HEK293T (cell line): ENCODE measurements at regions not wholly inside any gene's neighbourhood (a gene's known extent, or its start where the extent isn't known, plus 50 kb on each side); places are given as distances from the start of the nearest gene placed in this dataset.

Experiments used
- CTCF ChIA-PET: fragments of 350-600 bp; formaldehyde crosslinking; extraction: SDS; loops from one replicate; lab custom pipeline; 2021; ENCODE audit warnings: antibody characterized with exemption, inconsistent platforms; lab: Yijun Ruan, JAX
- POLR2A ChIA-PET: fragments of 350-600 bp; formaldehyde crosslinking; extraction: SDS; loops from one replicate; lab custom pipeline; 2020; ENCODE audit warnings: antibody characterized with exemption, inconsistent platforms; lab: Yijun Ruan, JAX
- DNase-seq: peaks from one replicate; pipeline ENCODE4 v3.0.0; 2012; ENCODE audit warnings: mixed read lengths; ENCODE audit errors: extremely low spot score
- ARNT ChIP-seq: fragments of 450-650 bp; IDR thresholded peaks from 2 replicates; pipeline ENCODE4 v1.6.1; 2017; ENCODE audit warnings: mild to moderate bottlenecking
- BHLHE40 ChIP-seq: fragments of 450-650 bp; IDR thresholded peaks from 2 replicates; pipeline ENCODE4 v1.6.1; 2016; ENCODE audit warnings: mild to moderate bottlenecking, moderate library complexity, borderline replicate concordance
- CTBP1 ChIP-seq: fragments of 450-650 bp; IDR thresholded peaks from 2 replicates; pipeline ENCODE4 v1.6.1; 2016; ENCODE audit warnings: borderline replicate concordance
- ELF4 ChIP-seq: fragments of 450-650 bp; IDR thresholded peaks from 2 replicates; pipeline ENCODE4 v1.6.1; 2017; ENCODE audit warnings: antibody characterized with exemption
- FOXA1 ChIP-seq: fragments of 450-650 bp; IDR thresholded peaks from 2 replicates; pipeline ENCODE4 v1.6.1; 2016; ENCODE audit warnings: mild to moderate bottlenecking
- FOXK2 ChIP-seq: fragments of 450-650 bp; IDR thresholded peaks from 2 replicates; pipeline ENCODE4 v1.6.1; 2016; ENCODE audit warnings: mild to moderate bottlenecking
- FOXM1 ChIP-seq: fragments of 450-650 bp; IDR thresholded peaks from 2 replicates; pipeline ENCODE4 v1.6.1; 2017; ENCODE audit warnings: mild to moderate bottlenecking, borderline replicate concordance
- HDGF ChIP-seq: fragments of 450-650 bp; IDR thresholded peaks from 2 replicates; pipeline ENCODE4 v1.6.1; 2017; ENCODE audit warnings: antibody characterized with exemption, borderline replicate concordance
- L3MBTL2 ChIP-seq: fragments of 450-650 bp; conservative IDR thresholded peaks from 2 replicates; pipeline ENCODE4 v1.6.1; 2016; ENCODE audit warnings: mild to moderate bottlenecking
- LEF1 ChIP-seq: fragments of 450-650 bp; IDR thresholded peaks from 2 replicates; pipeline ENCODE4 v1.6.1; 2017; ENCODE audit warnings: mild to moderate bottlenecking, borderline replicate concordance
- NFRKB ChIP-seq: fragments of 450-650 bp; IDR thresholded peaks from 2 replicates; pipeline ENCODE4 v1.6.1; 2016; ENCODE audit warnings: mild to moderate bottlenecking, moderate library complexity
- PKNOX1 ChIP-seq: fragments of 450-650 bp; IDR thresholded peaks from 2 replicates; pipeline ENCODE4 v1.6.1; 2016
- SP1 ChIP-seq: fragments of 450-650 bp; IDR thresholded peaks from 2 replicates; pipeline ENCODE4 v1.6.1; 2017
- SUZ12 ChIP-seq: fragments of 450-650 bp; IDR thresholded peaks from 2 replicates; pipeline ENCODE4 v1.6.1; 2016; ENCODE audit warnings: mild to moderate bottlenecking
- TARDBP ChIP-seq: fragments of 450-650 bp; IDR thresholded peaks from 2 replicates; pipeline ENCODE4 v1.6.1; 2016
- ZNF384 ChIP-seq: fragments of 450-650 bp; IDR thresholded peaks from 2 replicates; pipeline ENCODE4 v1.6.1; 2016

- ChIA-PET CTCF (no interaction called here), POLR2A (no interaction called here)
- no peak for DNase-seq
- TF ChIP-seq FOXA1 (no peak), FOXK2 (no peak), FOXM1 (no peak), L3MBTL2 (no peak), ZNF384 (no peak), NFRKB (no peak), ARNT (no peak), LEF1 (no peak), ELF4 (no peak), SP1 (no peak), BHLHE40 (no peak), CTBP1 (no peak), TARDBP (no peak), SUZ12 (no peak)
These were observed 56.3 kb downstream of the SOX14 start for GRCh38 chr3:137820366-137820765.

GRCh38 chr3:137835096-137835495 is 71.0 kb downstream of the SOX14 start:
- DNase-seq, result no peak
- TF ChIP-seq FOXA1 (no peak), CTBP1 (no peak)
- ChIA-PET POLR2A (no interaction called here), CTCF (no interaction called here)

- CTCF ChIA-PET, result no interaction called here
- TF ChIP-seq SP1, result no peak
- no peak for TF ChIP-seq BHLHE40
- no peak for DNase-seq
- POLR2A ChIA-PET, result no interaction called here
These were observed 81.1 kb downstream of the SOX14 start for GRCh38 chr3:137845194-137845593.

GRCh38 chr3:137845666-137846065 is 81.6 kb downstream of the SOX14 start:
- CTCF ChIA-PET, result no interaction called here
- DNase-seq, result no peak
- POLR2A ChIA-PET, result no interaction called here
- TF ChIP-seq SUZ12 (no peak), ELF4 (no peak), NFRKB (no peak), FOXK2 (no peak), TARDBP (no peak), FOXM1 (no peak)

- TF ChIP-seq NFRKB (no peak), TARDBP (no peak), ARNT (no peak), LEF1 (no peak), ELF4 (no peak), L3MBTL2 (no peak), FOXM1 (no peak), PKNOX1 (no peak), FOXA1 (no peak), HDGF (no peak), CTBP1 (no peak), ZNF384 (no peak)
- POLR2A ChIA-PET, result no interaction called here
- CTCF ChIA-PET, result no interaction called here
- DNase-seq, result no peak
These were observed 88.3 kb downstream of the SOX14 start for GRCh38 chr3:137852391-137852830.

GRCh38 chr3:137854533-137855261 is 90.6 kb downstream of the SOX14 start:
- DNase-seq, result no peak
- ChIA-PET POLR2A (no interaction called here), CTCF (no interaction called here)
- TF ChIP-seq FOXM1 (no peak), NFRKB (no peak), PKNOX1 (no peak), LEF1 (no peak), ZNF384 (no peak), HDGF (no peak), FOXA1 (no peak), TARDBP (no peak)

GRCh38 chr3:137866001-137866400 is 101.9 kb downstream of the SOX14 start:
- ChIA-PET POLR2A (no interaction called here), CTCF (no interaction called here)
- no peak for DNase-seq
- TF ChIP-seq HDGF (no peak), CTBP1 (no peak), FOXM1 (no peak), BHLHE40 (no peak), ARNT (no peak), SP1 (no peak), PKNOX1 (no peak), NFRKB (no peak), FOXK2 (no peak), L3MBTL2 (no peak), SUZ12 (no peak), TARDBP (no peak), ELF4 (no peak), LEF1 (no peak)
